ENCODE measurements at regions not wholly inside any gene's neighbourhood (a gene's known extent, or its start where the extent isn't known, plus 50 kb on each side); places are given as distances from the start of the nearest gene placed in this dataset.
A peak's percentile ranks its signal among the peaks of the same experiment; 100 is the strongest.
"Not testable (repeated sequence)": the region's sequence is repeated elsewhere in the genome, so short reads cannot be mapped to it uniquely, and the experiment has no call there.

DNA sequence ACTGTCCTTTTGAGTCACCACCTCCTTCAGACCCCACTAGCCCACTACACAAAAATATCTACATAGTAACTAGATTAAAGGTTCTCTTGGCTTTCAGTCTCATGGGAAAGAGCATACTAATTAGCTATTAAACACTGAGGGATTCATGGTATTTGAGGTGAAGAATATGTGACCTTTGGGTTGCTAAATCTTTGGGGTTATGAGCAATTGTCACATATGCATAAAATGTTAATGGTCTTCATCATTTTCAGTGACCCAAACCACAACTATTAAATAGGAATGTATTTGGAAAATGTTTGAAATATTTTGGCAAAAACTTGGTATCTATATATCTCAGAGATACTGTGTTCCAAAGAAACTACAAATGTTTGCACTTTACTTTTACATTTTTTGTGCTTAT is 365.1 kb downstream of the MAGEB5 start:
- TF ChIP-seq, protein P1, sequence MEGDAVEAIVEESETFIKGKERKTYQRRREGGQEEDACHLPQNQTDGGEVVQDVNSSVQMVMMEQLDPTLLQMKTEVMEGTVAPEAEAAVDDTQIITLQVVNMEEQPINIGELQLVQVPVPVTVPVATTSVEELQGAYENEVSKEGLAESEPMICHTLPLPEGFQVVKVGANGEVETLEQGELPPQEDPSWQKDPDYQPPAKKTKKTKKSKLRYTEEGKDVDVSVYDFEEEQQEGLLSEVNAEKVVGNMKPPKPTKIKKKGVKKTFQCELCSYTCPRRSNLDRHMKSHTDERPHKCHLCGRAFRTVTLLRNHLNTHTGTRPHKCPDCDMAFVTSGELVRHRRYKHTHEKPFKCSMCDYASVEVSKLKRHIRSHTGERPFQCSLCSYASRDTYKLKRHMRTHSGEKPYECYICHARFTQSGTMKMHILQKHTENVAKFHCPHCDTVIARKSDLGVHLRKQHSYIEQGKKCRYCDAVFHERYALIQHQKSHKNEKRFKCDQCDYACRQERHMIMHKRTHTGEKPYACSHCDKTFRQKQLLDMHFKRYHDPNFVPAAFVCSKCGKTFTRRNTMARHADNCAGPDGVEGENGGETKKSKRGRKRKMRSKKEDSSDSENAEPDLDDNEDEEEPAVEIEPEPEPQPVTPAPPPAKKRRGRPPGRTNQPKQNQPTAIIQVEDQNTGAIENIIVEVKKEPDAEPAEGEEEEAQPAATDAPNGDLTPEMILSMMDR (conservative IDR thresholded peaks at IDR 0.05; ENCODE audit: low read length): no peak
- H3K4me3 ChIP-seq (ENCODE audit: low read length): no peak overlapping the region
- peak; percentile 48 for DNase-seq (ENCODE audit: low read depth)

DNA sequence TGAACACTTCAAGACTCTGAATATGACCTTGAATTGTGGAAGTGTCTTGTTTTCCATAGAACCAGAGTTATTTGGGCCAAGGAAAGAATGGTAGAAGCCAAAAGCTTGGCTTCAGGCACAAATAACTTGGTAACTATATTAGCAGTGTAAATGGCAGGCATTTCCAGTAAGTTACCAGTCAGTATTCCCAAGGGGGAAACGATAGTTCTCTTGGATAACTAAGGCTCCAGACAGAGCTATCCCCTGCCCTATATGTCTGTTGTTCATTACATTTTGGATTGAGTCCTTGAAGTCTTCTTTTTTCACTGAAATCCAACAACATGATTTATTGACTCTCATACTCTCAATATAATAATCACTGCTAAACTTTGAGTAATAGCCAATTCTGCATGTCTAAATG is 364.1 kb downstream of the MAGEB5 start:
- DNase-seq (ENCODE audit: low read depth): no peak
- no peak overlapping the region for H3K4me3 ChIP-seq (ENCODE audit: low read length)
- TF ChIP-seq, protein P1 (conservative IDR thresholded peaks at IDR 0.05; ENCODE audit: low read length): no peak

DNA sequence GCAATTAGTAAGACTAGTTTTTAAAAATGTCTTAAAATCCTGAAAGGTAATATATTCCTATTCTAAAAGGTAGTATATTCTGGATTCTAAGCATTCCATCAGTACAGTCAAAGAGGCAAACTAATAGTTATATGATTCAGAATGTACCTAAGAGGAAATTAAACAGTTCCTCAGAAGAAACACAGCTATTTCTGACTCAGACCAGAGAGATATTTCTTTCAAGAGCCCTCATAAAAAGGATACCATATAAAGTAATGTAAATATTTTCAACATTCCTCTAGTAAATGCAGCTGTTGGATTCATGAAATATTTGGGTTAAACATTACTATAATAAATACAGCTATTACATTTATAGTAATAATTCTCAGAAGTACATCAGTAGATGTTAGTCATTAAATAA is 358.3 kb downstream of the MAGEB5 start:
- H3K4me3 ChIP-seq (ENCODE audit: low read length): no peak overlapping the region
- TF ChIP-seq, protein P1 (conservative IDR thresholded peaks at IDR 0.05; ENCODE audit: low read length): no peak
- no peak for DNase-seq (ENCODE audit: low read depth)

DNA sequence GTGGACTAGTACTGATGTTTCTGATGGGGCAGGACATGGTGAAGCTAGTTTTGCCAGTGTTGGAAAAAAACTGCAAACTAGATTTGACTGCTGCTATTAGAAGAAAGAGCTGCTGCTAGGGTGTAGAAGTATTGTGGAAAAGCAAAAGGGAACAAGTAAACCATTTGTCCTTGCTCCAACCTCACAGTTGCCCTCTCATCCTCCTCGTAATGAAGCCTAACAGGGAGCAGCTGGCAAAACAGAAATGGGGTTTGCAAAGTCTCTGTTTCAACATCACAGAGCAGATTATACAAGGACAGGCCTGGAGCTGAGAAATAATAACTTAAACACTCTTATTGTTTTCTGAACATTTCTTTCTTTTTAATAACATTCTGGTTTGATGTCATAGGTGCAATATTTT is 346.2 kb downstream of the MAGEB5 start:
- TF ChIP-seq, protein P1 (conservative IDR thresholded peaks at IDR 0.05; ENCODE audit: low read length): no peak
- no peak overlapping the region for H3K4me3 ChIP-seq (ENCODE audit: low read length)
- DNase-seq (ENCODE audit: low read depth): no peak

DNA sequence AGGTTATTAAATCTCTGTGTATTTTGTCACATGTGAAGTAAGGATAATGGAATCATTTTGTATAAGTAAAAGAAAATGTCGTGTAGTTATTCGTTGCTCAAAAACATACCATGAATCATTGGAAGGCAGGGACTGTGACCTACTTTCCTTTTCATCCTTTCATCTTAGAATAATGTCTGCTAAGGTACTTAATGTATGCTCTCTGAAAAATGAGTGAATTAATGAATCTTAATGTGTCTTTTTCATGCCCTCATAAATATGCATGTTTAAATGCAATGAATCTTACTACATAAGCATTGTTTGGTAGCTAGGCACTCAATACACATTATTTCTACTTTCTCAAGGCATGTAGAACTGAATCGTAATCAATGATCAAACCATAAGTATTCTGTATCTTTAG is 343.9 kb downstream of the MAGEB5 start:
- TF ChIP-seq, protein P1 (conservative IDR thresholded peaks at IDR 0.05; ENCODE audit: low read length): no peak
- H3K4me3 ChIP-seq (ENCODE audit: low read length): no peak overlapping the region
- no peak for DNase-seq (ENCODE audit: low read depth)

DNA sequence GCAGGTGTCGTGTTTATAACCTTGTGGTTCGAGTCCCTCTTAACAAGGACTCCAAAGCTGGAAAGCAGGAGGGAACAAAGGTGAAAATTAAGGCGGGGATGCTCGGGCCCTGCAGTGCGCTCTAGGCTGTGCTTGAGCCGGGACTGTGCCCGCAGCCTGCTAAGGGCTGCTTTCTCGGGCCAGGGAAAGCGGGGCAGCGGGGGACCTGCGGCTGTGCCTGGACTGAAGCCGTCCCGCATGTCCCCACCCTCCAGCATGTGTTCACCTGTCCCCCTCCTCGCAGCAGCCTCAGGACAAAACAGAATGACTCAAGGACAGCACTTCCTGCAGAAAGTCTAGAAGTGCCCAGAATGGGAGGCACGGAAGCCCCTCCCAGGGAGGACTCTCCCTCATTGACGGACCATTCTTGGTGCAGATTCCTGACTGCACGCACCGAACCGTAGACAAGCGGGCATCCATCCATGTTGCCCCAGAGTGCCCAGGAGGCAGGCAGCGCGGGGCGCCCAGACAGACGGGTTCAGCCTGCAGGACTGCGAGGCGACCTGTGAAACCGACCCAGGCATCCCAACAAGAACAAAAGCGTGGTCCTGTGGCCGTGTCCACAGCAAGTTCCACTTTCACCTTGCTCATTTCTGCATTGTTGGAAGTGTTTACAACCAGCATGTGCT is 342.9 kb downstream of the MAGEB5 start:
- H3K4me3 ChIP-seq (ENCODE audit: low read length): no peak overlapping the region
- TF ChIP-seq, protein P1 (conservative IDR thresholded peaks at IDR 0.05; ENCODE audit: low read length): no peak
- DNase-seq (ENCODE audit: low read depth): no peak

DNA sequence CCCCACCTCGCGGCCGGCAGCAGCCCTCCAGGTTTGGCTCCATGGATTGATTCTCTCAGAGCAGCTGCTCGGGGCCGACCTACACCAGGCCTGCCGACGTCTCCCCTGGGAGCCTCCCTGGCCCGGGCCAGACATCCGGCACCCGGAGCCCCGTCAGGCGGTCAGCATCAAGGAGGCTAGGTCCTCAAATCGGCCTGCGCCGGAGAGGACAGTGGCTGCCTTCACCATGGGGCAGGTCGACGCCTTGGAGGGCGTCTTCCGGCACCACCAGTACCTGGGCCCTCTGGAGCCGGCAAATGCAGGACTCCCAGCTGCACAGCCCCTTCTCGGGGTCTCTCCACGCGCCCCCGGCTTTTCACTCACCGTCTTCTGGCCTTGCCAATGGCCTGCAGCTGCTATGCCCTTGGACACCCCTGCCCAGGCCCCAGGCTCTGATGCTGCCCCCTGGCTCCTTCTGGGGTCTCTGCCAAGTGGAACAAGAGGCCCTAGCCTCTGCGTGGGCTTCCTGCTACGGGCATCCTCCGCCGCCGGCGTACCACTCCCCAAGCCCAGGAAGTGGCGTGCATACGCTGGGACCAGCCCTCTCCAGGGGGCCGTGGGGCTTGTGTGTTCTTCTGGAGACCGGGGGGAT is 341.8 kb downstream of the MAGEB5 start:
- TF ChIP-seq, protein P1 (conservative IDR thresholded peaks at IDR 0.05; ENCODE audit: low read length): no peak
- H3K4me3 ChIP-seq (ENCODE audit: low read length): no peak overlapping the region
- DNase-seq (ENCODE audit: low read depth): no peak

DNA sequence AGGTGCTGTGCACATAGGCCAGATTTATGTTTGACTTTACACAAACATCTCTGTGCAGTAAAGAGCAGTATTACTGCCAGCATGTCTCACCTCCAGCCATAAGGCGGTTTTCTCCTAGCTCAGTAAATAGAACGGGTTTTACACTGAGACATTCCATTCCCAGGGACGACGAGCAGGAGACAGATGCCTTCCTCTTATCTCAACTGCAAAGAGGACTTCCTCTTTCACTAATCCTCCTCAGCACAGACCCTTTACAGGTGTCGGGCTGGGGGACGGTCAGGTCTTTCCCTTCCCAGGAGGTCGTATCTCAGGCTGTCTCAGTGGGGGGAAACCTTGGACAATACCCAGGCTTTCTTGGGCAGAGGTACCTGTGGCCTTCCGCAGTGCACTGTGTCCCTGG is 309.8 kb downstream of the MAGEB5 start:
- H3K4me3 ChIP-seq (ENCODE audit: low read length); DNase-seq (ENCODE audit: low read depth): not testable (repeated sequence)
